ENCODE measurements at regions not wholly inside any gene's neighbourhood (a gene's known extent, or its start where the extent isn't known, plus 50 kb on each side); places are given as distances from the start of the nearest gene placed in this dataset.

GRCh38 chr3:72323773-72324172, 524.5 kb downstream of the SHQ1 start:
- DNase-seq (ENCODE audit: extremely low read depth, insufficient read length), result no peak
- Histone ChIP-seq H3K36me3 (ENCODE audit: control insufficient read depth, insufficient read depth, low read length) (no peaks in the 10 kb centered on the region), H3K4me3 (replicated peaks; ENCODE audit: low read depth, low read length) (no peak overlapping the region), H3K27me3 (replicated peaks; ENCODE audit: control insufficient read depth, insufficient read depth, low read length) (no peaks in the 10 kb centered on the region)
- TF ChIP-seq CTCF (IDR thresholded peaks at IDR 0.05; ENCODE audit: insufficient read depth, low read length, poor library complexity, severe bottlenecking), result no peak

- H3K36me3 ChIP-seq (ENCODE audit: control insufficient read depth, insufficient read depth, low read length), result no peaks in the 10 kb centered on the region
- TF ChIP-seq CTCF (IDR thresholded peaks at IDR 0.05; ENCODE audit: insufficient read depth, low read length, poor library complexity, severe bottlenecking), result no peak
- no peak overlapping the region for H3K4me3 ChIP-seq (replicated peaks; ENCODE audit: low read depth, low read length)
- H3K27me3 ChIP-seq (replicated peaks; ENCODE audit: control insufficient read depth, insufficient read depth, low read length), result no peaks in the 10 kb centered on the region
- DNase-seq (ENCODE audit: extremely low read depth, insufficient read length), result no peak
Measured at GRCh38 chr3:72322264-72322976, 525.8 kb downstream of the SHQ1 start.

- Histone ChIP-seq H3K27me3 (replicated peaks; ENCODE audit: control insufficient read depth, insufficient read depth, low read length) (no peaks in the 10 kb centered on the region), H3K36me3 (ENCODE audit: control insufficient read depth, insufficient read depth, low read length) (no peaks in the 10 kb centered on the region), H3K4me3 (replicated peaks; ENCODE audit: low read depth, low read length) (no peak overlapping the region)
- no peak for TF ChIP-seq CTCF (IDR thresholded peaks at IDR 0.05; ENCODE audit: insufficient read depth, low read length, poor library complexity, severe bottlenecking)
- DNase-seq (ENCODE audit: extremely low read depth, insufficient read length), result no peak
Measured at GRCh38 chr3:72320955-72321303, 527.3 kb downstream of the SHQ1 start.

GRCh38 chr3:72320095-72320954, 527.9 kb downstream of the SHQ1 start:
- Histone ChIP-seq H3K4me3 (replicated peaks; ENCODE audit: low read depth, low read length) (no peak overlapping the region), H3K36me3 (ENCODE audit: control insufficient read depth, insufficient read depth, low read length) (no peaks in the 10 kb centered on the region), H3K27me3 (replicated peaks; ENCODE audit: control insufficient read depth, insufficient read depth, low read length) (no peaks in the 10 kb centered on the region)
- no peak for TF ChIP-seq CTCF (IDR thresholded peaks at IDR 0.05; ENCODE audit: insufficient read depth, low read length, poor library complexity, severe bottlenecking)
- no peak for DNase-seq (ENCODE audit: extremely low read depth, insufficient read length)

- H3K27me3 ChIP-seq (replicated peaks; ENCODE audit: control insufficient read depth, insufficient read depth, low read length), result no peaks in the 10 kb centered on the region
- no peak for TF ChIP-seq CTCF (IDR thresholded peaks at IDR 0.05; ENCODE audit: insufficient read depth, low read length, poor library complexity, severe bottlenecking)
- no peaks in the 10 kb centered on the region for H3K36me3 ChIP-seq (ENCODE audit: control insufficient read depth, insufficient read depth, low read length)
- no peak overlapping the region for H3K4me3 ChIP-seq (replicated peaks; ENCODE audit: low read depth, low read length)
- DNase-seq (ENCODE audit: extremely low read depth, insufficient read length), result no peak
Measured at GRCh38 chr3:72319194-72320094, 528.8 kb downstream of the SHQ1 start.
